Fibroblast of the aortic adventitia (primary cell): ENCODE measurements at regions not wholly inside any gene's neighbourhood (a gene's known extent, or its start where the extent isn't known, plus 50 kb on each side); places are given as distances from the start of the nearest gene placed in this dataset.
"Not testable (repeated sequence)": the region's sequence is repeated elsewhere in the genome, so short reads cannot be mapped to it uniquely, and the experiment has no call there.

Experiments
- DNase-seq: peaks from one replicate; pipeline ENCODE4 v3.0.0-alpha.2; 2010; ENCODE audit warnings: low read depth
- H3K4me3 ChIP-seq: 2 replicates; pipeline ENCODE4 v1.5.1; 2011; ENCODE audit warnings: low read depth, mild to moderate bottlenecking, control low read depth, low read length, moderate library complexity
- CTCF ChIP-seq: IDR thresholded peaks from 2 replicates; pipeline ENCODE4 v1.5.1; 2011; ENCODE audit warnings: mild to moderate bottlenecking, low read length, control low read depth, inconsistent platforms; ENCODE audit not compliant: insufficient read depth

- DNase-seq = no peak
- no peak for TF ChIP-seq CTCF
These were observed 101.5 kb upstream of the SATB1 start for GRCh38 chr3:18526667-18527066.

GRCh38 chr3:18516170-18516569 lies 91.0 kb upstream of the SATB1 start:
- DNase-seq, H3K4me3 ChIP-seq: not testable (repeated sequence)

More at GRCh38 chr3:18526667-18527066, 101.5 kb upstream of the SATB1 start:
- no peak overlapping the region for H3K4me3 ChIP-seq

- H3K4me3 ChIP-seq = no peak overlapping the region
- no peak for TF ChIP-seq CTCF
- no peak for DNase-seq
These were observed 88.0 kb upstream of the SATB1 start for GRCh38 chr3:18513091-18513490.

DNA sequence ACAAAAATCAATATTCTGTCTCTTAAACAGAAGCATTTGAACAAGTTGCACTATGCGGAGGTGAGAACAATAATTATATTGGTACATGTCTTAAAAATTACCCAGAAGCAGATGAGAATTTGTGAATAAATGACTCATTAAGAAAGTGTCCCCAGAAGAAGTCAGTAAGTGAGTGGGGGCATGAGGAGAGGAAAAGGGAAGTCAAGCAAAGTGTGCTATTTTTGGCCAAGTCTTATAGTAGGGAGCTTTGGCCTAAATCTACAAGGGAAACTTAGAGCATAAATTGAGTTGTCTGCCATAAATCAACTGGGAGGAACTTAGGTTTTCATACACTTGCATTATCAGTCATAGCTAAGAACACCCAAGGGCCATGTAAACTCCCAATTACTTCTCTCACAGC lies 86.9 kb upstream of the SATB1 start:
- no peak overlapping the region for H3K4me3 ChIP-seq
- no peak for TF ChIP-seq CTCF
- DNase-seq = no peak

- TF ChIP-seq CTCF = no peak
- no peak overlapping the region for H3K4me3 ChIP-seq
- DNase-seq = no peak
These were observed 85.8 kb upstream of the SATB1 start for GRCh38 chr3:18510947-18511346.

DNA sequence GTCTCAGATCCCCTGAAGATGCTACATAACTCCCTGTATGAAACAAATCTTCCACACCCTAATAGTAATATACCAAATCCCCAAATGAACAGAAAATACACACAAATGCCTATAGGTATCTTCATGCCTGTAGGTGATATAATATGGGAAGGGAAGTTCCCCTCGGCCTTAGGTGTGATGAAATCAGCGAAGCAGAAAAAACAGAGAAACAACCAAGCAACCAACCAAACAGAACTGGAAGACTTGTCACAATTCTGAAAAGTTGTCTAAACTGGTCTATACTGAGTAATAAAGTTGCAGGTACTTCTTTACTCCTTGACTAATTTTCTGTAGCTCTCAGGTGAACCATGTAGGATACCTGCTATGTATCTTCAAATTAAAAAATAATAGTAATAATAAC lies 82.2 kb upstream of the SATB1 start:
- no peak for TF ChIP-seq CTCF
- DNase-seq = no peak
- no peak overlapping the region for H3K4me3 ChIP-seq

DNA sequence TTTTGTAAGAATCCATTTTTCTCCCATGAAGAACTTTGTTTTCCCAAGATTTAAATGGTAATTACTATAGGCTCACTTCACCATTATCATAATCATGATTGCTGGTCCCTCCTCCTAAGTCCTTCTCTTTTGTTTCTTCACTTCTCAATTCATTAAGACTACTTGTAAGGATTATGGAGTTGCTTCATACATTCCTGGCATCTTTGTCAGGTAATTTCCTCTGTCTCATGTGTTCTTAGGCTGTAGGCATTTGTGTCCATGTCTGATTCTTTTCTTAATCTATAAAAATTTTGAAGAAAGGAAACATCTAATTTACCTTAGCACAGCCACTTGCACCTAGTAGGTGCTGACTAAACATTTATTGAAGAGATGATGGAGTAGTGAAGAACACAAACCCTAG lies 79.9 kb upstream of the SATB1 start:
- no peak overlapping the region for H3K4me3 ChIP-seq
- no peak for TF ChIP-seq CTCF
- no peak for DNase-seq
